K562 (cell line): ENCODE measurements at regions not wholly inside any gene's neighbourhood (a gene's known extent, or its start where the extent isn't known, plus 50 kb on each side); places are given as distances from the start of the nearest gene placed in this dataset.

Experiments used
- ATAC-seq: fragments of 200-7000 bp; cut with Tn5 transposase; 3 replicates; pipeline ENCODE4 v1.9.1; 2020; ENCODE audit warnings: moderate library complexity
- BruUV-seq: library from RNA; stranded (reverse); fragments of 400-500 nt; replicated peaks from 2 replicates; lab custom pipeline; 2021; lab: Mats Ljungman, UMichigan
- CTCF ChIA-PET: fragments of 300-600 bp; formaldehyde crosslinking; extraction: SDS; loops from one replicate; lab custom pipeline; 2021; ENCODE audit warnings: low intra/inter-chr PET ratio; lab: Yijun Ruan, JAX
- POLR2A ChIA-PET: fragments of 300-600, 350-650 bp; sonication (Branson Sonifier 250); formaldehyde crosslinking; extraction: SDS; loops from one replicate; lab custom pipeline; 2021; ENCODE audit warnings: antibody characterized with exemption, inconsistent platforms; lab: Yijun Ruan, JAX
- DNase-seq, 4 experiments: peaks; one replicate each; pipeline versions ENCODE4 v3.0.0 to v3.0.0-alpha.2; 2011 to 2018; ENCODE audit warnings: low spot score in 3 of 4, mixed read lengths in 3 of 4; ENCODE audit errors: extremely low read depth in 1 of 4
- FAIRE-seq: peaks from 2 replicates; lab custom pipeline; 2011; peaks lifted over from hg19 to GRCh38; lab: Jason Lieb, UNC
- H2AFZ ChIP-seq: 2 replicates; pipeline ENCODE4 v1.6.0; 2011; ENCODE audit warnings: low read depth, low read length, control low read depth, inconsistent platforms
- H3K27ac ChIP-seq: fragments of 200-600 bp; 3 replicates; pipeline ENCODE4 v1.8.0; 2011; ENCODE audit warnings: low read depth, mild to moderate bottlenecking, control low read depth, inconsistent platforms, low read length, moderate library complexity, mixed read lengths; ENCODE audit errors: extremely low read depth
- H3K27me3 ChIP-seq, 2 experiments: fragments of 300-600 bp in 1 of 2; 2 replicates in 1 of 2; 3 replicates in 1 of 2; pipeline versions ENCODE4 v1.6.0 to v1.8.0; 2011; ENCODE audit warnings: inconsistent platforms in 2 of 2, low read length in 2 of 2, mild to moderate bottlenecking in 1 of 2, mixed read lengths in 1 of 2, moderate library complexity in 1 of 2; ENCODE audit not compliant: control insufficient read depth in 2 of 2, insufficient read depth in 2 of 2
- H3K36me3 ChIP-seq: fragments of 300-600 bp; 3 replicates; pipeline ENCODE4 v1.8.0; 2011; ENCODE audit warnings: mild to moderate bottlenecking, low read length, inconsistent platforms; ENCODE audit not compliant: control insufficient read depth, insufficient read depth
- H3K4me1 ChIP-seq, 2 experiments: fragments of 200-600 bp in 1 of 2; replicated peaks in 1 of 2; 2 replicates in 1 of 2; 3 replicates in 1 of 2; pipeline versions ENCODE4 v1.5.1 to v1.8.0; 2011; ENCODE audit warnings: inconsistent platforms in 2 of 2, low read length in 2 of 2, mild to moderate bottlenecking in 1 of 2, mixed read lengths in 1 of 2, moderate library complexity in 1 of 2; ENCODE audit not compliant: control insufficient read depth in 2 of 2, insufficient read depth in 2 of 2
- H3K4me2 ChIP-seq: 2 replicates; pipeline ENCODE4 v1.6.1; 2011; ENCODE audit warnings: low read length, control low read depth, inconsistent platforms, mixed read lengths; ENCODE audit not compliant: insufficient read depth
- H3K4me3 ChIP-seq: fragments of 200-600 bp; sonication (generic), shearing (Covaris generic); 2 replicates; pipeline ENCODE4 v1.5.1; 2016; ENCODE audit warnings: control low read depth, inconsistent platforms
- H3K79me2 ChIP-seq: fragments of 200-600 bp; 3 replicates; pipeline ENCODE4 v1.8.0; 2011; ENCODE audit warnings: low read length, inconsistent platforms; ENCODE audit not compliant: control insufficient read depth, insufficient read depth
- H3K9ac ChIP-seq, 2 experiments: 2 replicates each; pipeline versions ENCODE4 v1.6.0 to v1.6.1; 2011; ENCODE audit warnings: low read depth in 2 of 2, low read length in 2 of 2, control low read depth in 1 of 2, inconsistent platforms in 1 of 2, mild to moderate bottlenecking in 1 of 2, mixed read lengths in 1 of 2; ENCODE audit not compliant: insufficient read depth in 1 of 2
- H3K9me1 ChIP-seq: one replicate; pipeline ENCODE4 v1.6.0; 2011; ENCODE audit warnings: inconsistent platforms, mild to moderate bottlenecking, low read length, moderate library complexity; ENCODE audit not compliant: control insufficient read depth, insufficient read depth
- H3K9me3 ChIP-seq: replicated peaks from 2 replicates; pipeline ENCODE4 v1.5.1; 2011; ENCODE audit warnings: low read depth, low read length, inconsistent platforms; ENCODE audit not compliant: control insufficient read depth, insufficient read depth
- H4K20me1 ChIP-seq: replicated peaks from 2 replicates; pipeline ENCODE4 v1.6.1; 2011; ENCODE audit warnings: low read length, inconsistent platforms, mixed read lengths; ENCODE audit not compliant: control insufficient read depth, insufficient read depth
- CCAR2 ChIP-seq: fragments of 200-400 bp; formaldehyde crosslinking; IDR thresholded peaks from 2 replicates; pipeline ENCODE4 v1.6.1; 2017; ENCODE audit warnings: mild to moderate bottlenecking, low read depth, low read length
- CEBPB ChIP-seq: fragments of 450-650 bp; IDR thresholded peaks from 2 replicates; pipeline ENCODE4 v1.6.1; 2016; ENCODE audit warnings: missing genetic modification characterization, missing compliant biosample characterization
- CEBPZ ChIP-seq: fragments of 150-350 bp; IDR thresholded peaks from 2 replicates; pipeline ENCODE4 v1.6.1; 2014; ENCODE audit warnings: low read depth, mild to moderate bottlenecking, low read length, borderline replicate concordance
- NFE2L1 ChIP-seq: fragments of 450-650 bp; IDR thresholded peaks from 2 replicates; pipeline ENCODE4 v1.6.1; 2016; ENCODE audit warnings: missing genetic modification characterization, low read depth, mild to moderate bottlenecking, missing compliant biosample characterization, moderate library complexity, borderline replicate concordance
- NR2C1 ChIP-seq, 2 experiments: fragments of 450-650 bp; IDR thresholded peaks; 2 replicates each; pipeline ENCODE4 v1.6.1; 2017; ENCODE audit warnings: mild to moderate bottlenecking in 2 of 2, antibody characterized with exemption in 1 of 2, inconsistent platforms in 1 of 2, missing compliant biosample characterization in 1 of 2, missing genetic modification characterization in 1 of 2
- RBM22 ChIP-seq: fragments of 200-400 bp; formaldehyde crosslinking; IDR thresholded peaks from 2 replicates; pipeline ENCODE4 v1.6.1; 2018; ENCODE audit warnings: low read length, low read depth; ENCODE audit not compliant: poor library complexity, severe bottlenecking
- YY1 ChIP-seq, 3 experiments: IDR thresholded peaks; 2 replicates each; pipeline ENCODE4 v1.6.1; 2011; ENCODE audit warnings: low read length in 2 of 3, mild to moderate bottlenecking in 2 of 3, moderate library complexity in 2 of 3, borderline replicate concordance in 1 of 3, control low read depth in 1 of 3, low read depth in 1 of 3; ENCODE audit not compliant: insufficient read depth in 3 of 3, insufficient replicate concordance in 2 of 3, control insufficient read depth in 1 of 3, insufficient read length in 1 of 3; ENCODE audit errors: extremely low read depth in 1 of 3
- ZC3H11A ChIP-seq: IDR thresholded peaks from 2 replicates; pipeline ENCODE4 v1.6.1; 2012; ENCODE audit warnings: low read depth, low read length, improper control_type of control experiment
- ZC3H4 ChIP-seq: sonication (generic); formaldehyde crosslinking; IDR thresholded peaks from 2 replicates; pipeline ENCODE4 v1.9.0; 2021; ENCODE audit warnings: missing genetic modification reagents, borderline replicate concordance
- ZHX1 ChIP-seq: fragments of 150-350 bp; conservative IDR thresholded peaks from 2 replicates; pipeline ENCODE4 v1.6.1; 2014; ENCODE audit warnings: low read length
- ZNF282 ChIP-seq: sonication (generic); formaldehyde crosslinking; IDR thresholded peaks from 2 replicates; pipeline ENCODE4 v1.8.1; 2023; ENCODE audit warnings: missing genetic modification reagents
- ZNF764 ChIP-seq: fragments of 250-450 bp; sonication (Bioruptor Pico); IDR thresholded peaks from 2 replicates; pipeline ENCODE4 v1.4.0; 2020; ENCODE audit warnings: low read depth, mild to moderate bottlenecking, moderate library complexity
- WGBS: fragments of 100-300 bp; shearing (Covaris generic); methylation state at CpG from one replicate; pipeline ENCODE4 v1.1.6; 2016; ENCODE audit warnings: low coverage, mixed read lengths; ENCODE audit not compliant: insufficient coverage; ENCODE audit errors: missing lambda C conversion rate; 5-methylcytosine and 5-hydroxymethylcytosine counted together
- in situ Hi-C: fragments of 300-500 bp; cut with MboI; formaldehyde crosslinking; loops from 4 replicates; pipeline ENCODE4 v1.15.0; 2018; ENCODE audit warnings: inconsistent platforms, mixed read lengths
- intact Hi-C: fragments of 100-400 bp; cut with micrococcal nuclease; formaldehyde crosslinking; loops from 2 replicates; pipeline ENCODE4 v1.14.2; 2022
- TF ChIP-seq, protein P1 (sequence below): sonication (generic); formaldehyde crosslinking; IDR thresholded peaks from 2 replicates; pipeline ENCODE4 v1.8.1; 2023; ENCODE audit warnings: mild to moderate bottlenecking, missing genetic modification reagents

DNA sequence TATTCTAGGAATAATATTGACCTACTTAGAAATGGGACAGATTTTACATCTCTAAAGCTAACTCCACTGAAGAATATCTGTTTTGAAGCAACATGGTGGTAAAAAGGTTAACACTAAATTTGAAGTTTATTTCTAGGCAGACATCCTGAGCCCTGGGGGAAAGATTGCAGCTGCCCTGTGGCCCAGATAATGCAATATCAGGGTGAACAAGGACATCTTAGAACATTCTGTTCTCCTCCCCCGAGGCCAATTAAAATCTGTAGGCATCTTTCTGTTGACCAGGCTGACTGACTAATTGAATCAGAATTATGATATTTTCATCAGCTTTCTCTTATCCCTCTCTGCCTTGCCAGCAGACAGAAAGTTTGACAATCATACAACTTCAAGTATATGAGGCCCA, 149.8 kb upstream of the DUSP10 start:
- no peak overlapping the region for H2AFZ ChIP-seq
- H3K4me1 ChIP-seq: no peaks in the 10 kb centered on the region; a peak in 1 of 5 replicates
- no peak for ATAC-seq
- DNase-seq: no peak
- CTCF ChIA-PET: no interaction called here
- intact Hi-C loops (no loop called here), in situ Hi-C loops (no loop called here)
- no peaks in the 10 kb centered on the region for H3K79me2 ChIP-seq
- 0% methylated on average over 1 of the region's 1 CpG for WGBS
- no peak overlapping the region for H3K9ac ChIP-seq
- H3K36me3 ChIP-seq: no peaks in the 10 kb centered on the region
- H3K27me3 ChIP-seq: 0 out of 5 replicates have a peak, but pooled peaks cover 0 to 6% of the 10 kb centered on the region in 2 experiments
- POLR2A ChIA-PET: interaction anchor here (0.8 to 1.0 kb wide), 2 partner anchors 15 to 27 kb away, joined by 3 to 4 read pairs; no protein-coding TSS in a partner anchor
- no peak overlapping the region for H3K4me2 ChIP-seq
- H3K9me3 ChIP-seq: no peaks in the 10 kb centered on the region
- no peaks in the 10 kb centered on the region for H4K20me1 ChIP-seq
- no peaks in the 10 kb centered on the region for H3K9me1 ChIP-seq
- H3K4me3 ChIP-seq: no peak overlapping the region
- no peak overlapping the region for H3K27ac ChIP-seq
- no peak for FAIRE-seq
- no TSS peak for BruUV-seq
- TF ChIP-seq, protein P1, sequence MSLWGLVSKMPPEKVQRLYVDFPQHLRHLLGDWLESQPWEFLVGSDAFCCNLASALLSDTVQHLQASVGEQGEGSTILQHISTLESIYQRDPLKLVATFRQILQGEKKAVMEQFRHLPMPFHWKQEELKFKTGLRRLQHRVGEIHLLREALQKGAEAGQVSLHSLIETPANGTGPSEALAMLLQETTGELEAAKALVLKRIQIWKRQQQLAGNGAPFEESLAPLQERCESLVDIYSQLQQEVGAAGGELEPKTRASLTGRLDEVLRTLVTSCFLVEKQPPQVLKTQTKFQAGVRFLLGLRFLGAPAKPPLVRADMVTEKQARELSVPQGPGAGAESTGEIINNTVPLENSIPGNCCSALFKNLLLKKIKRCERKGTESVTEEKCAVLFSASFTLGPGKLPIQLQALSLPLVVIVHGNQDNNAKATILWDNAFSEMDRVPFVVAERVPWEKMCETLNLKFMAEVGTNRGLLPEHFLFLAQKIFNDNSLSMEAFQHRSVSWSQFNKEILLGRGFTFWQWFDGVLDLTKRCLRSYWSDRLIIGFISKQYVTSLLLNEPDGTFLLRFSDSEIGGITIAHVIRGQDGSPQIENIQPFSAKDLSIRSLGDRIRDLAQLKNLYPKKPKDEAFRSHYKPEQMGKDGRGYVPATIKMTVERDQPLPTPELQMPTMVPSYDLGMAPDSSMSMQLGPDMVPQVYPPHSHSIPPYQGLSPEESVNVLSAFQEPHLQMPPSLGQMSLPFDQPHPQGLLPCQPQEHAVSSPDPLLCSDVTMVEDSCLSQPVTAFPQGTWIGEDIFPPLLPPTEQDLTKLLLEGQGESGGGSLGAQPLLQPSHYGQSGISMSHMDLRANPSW: no peak
- TF ChIP-seq RBM22 (no peak), ZNF282 (CRISPR knock-in tag) (no peak), ZHX1 (no peak), CCAR2 (no peak), CEBPB (tag) (no peak), ZNF764 (CRISPR knock-in tag) (no peak), NFE2L1 (tag) (no peak), NR2C1 (IDR thresholded peaks at IDR 0.05) (no peak), NR2C1 (tag; IDR thresholded peaks at IDR 0.05) (no peak), CEBPZ (no peak), ZC3H11A (no peak), YY1 (IDR thresholded peaks at IDR 0.05; ENCODE audit: borderline replicate concordance in 1 of 3, control insufficient read depth in 1 of 3, extremely low read depth in 1 of 3, insufficient read depth in 3 of 3, insufficient read length in 1 of 3, insufficient replicate concordance in 2 of 3, low read depth in 1 of 3, low read length in 2 of 3) (no peak), ZC3H4 (CRISPR knock-in tag) (no peak)
